SK-N-SH treated with all-trans-retinoic acid at 6 μM for 48 hours (cell line): ENCODE measurements at regions not wholly inside any gene's neighbourhood (a gene's known extent, or its start where the extent isn't known, plus 50 kb on each side); places are given as distances from the start of the nearest gene placed in this dataset.

Source experiments
- ATAC-seq: fragments of 200-7000 bp; cut with Tn5 transposase; 3 replicates; pipeline ENCODE4 v1.9.1; 2020; ENCODE audit warnings: mild to moderate bottlenecking, moderate library complexity
- BACH2 ChIP-seq: fragments of 250-450 bp; sonication (Bioruptor Pico); IDR thresholded peaks from 2 replicates; pipeline ENCODE4 v1.9.0; 2021; ENCODE audit warnings: mild to moderate bottlenecking, borderline replicate concordance
- CSRNP3 ChIP-seq: fragments of 250-450 bp; sonication (Bioruptor Pico); IDR thresholded peaks from 2 replicates; pipeline ENCODE4 v1.5.1; 2021; ENCODE audit warnings: mild to moderate bottlenecking, moderate library complexity
- ESRRG ChIP-seq: fragments of 250-450 bp; sonication (Bioruptor Pico); IDR thresholded peaks from 2 replicates; pipeline ENCODE4 v1.6.1; 2021; ENCODE audit warnings: mild to moderate bottlenecking
- GLIS3 ChIP-seq: fragments of 250-450 bp; sonication (Bioruptor Pico); IDR thresholded peaks from 2 replicates; pipeline ENCODE4 v1.5.0; 2020; ENCODE audit warnings: mild to moderate bottlenecking, moderate library complexity
- OSR1 ChIP-seq: fragments of 250-450 bp; sonication (Bioruptor Pico); IDR thresholded peaks from 2 replicates; pipeline ENCODE4 v1.8.0; 2022; ENCODE audit warnings: moderate library complexity, mild to moderate bottlenecking, inconsistent platforms
- PATZ1 ChIP-seq: fragments of 250-450 bp; sonication (Bioruptor Pico); IDR thresholded peaks from 2 replicates; pipeline ENCODE4 v1.8.0; 2020; ENCODE audit warnings: mild to moderate bottlenecking, moderate library complexity, borderline replicate concordance
- PPARA ChIP-seq: fragments of 250-450 bp; sonication (Bioruptor Pico); IDR thresholded peaks from 2 replicates; pipeline ENCODE4 v1.5.0; 2020; ENCODE audit warnings: mild to moderate bottlenecking, borderline replicate concordance
- RARB ChIP-seq: fragments of 250-450 bp; sonication (Bioruptor Pico); IDR thresholded peaks from 2 replicates; pipeline ENCODE4 v1.8.0; 2021; ENCODE audit warnings: mild to moderate bottlenecking, moderate library complexity
- SNAI2 ChIP-seq: fragments of 250-450 bp; sonication (Bioruptor Pico); IDR thresholded peaks from 2 replicates; pipeline ENCODE4 v1.5.0; 2020; ENCODE audit warnings: mild to moderate bottlenecking, moderate library complexity
- TCF4 ChIP-seq: fragments of 250-450 bp; sonication (Bioruptor Pico); IDR thresholded peaks from 2 replicates; pipeline ENCODE4 v1.8.0; 2021; ENCODE audit warnings: mild to moderate bottlenecking, moderate library complexity, borderline replicate concordance
- TOX ChIP-seq: fragments of 250-450 bp; sonication (Bioruptor Pico); IDR thresholded peaks from 2 replicates; pipeline ENCODE4 v1.8.0; 2021; ENCODE audit warnings: mild to moderate bottlenecking, moderate library complexity, borderline replicate concordance
- ZC3H10 ChIP-seq: fragments of 250-450 bp; sonication (Bioruptor Pico); IDR thresholded peaks from 2 replicates; pipeline ENCODE4 v1.5.1; 2021; ENCODE audit warnings: mild to moderate bottlenecking, moderate library complexity
- ZFP3 ChIP-seq: fragments of 250-450 bp; sonication (Bioruptor Pico); IDR thresholded peaks from 2 replicates; pipeline ENCODE4 v1.5.0; 2020; ENCODE audit warnings: mild to moderate bottlenecking, moderate library complexity
- ZFP30 ChIP-seq: fragments of 450-650 bp; formaldehyde crosslinking; IDR thresholded peaks from 2 replicates; pipeline ENCODE4 v1.5.0; 2022; ENCODE audit warnings: mild to moderate bottlenecking, moderate library complexity
- ZNF70 ChIP-seq: fragments of 450-650 bp; formaldehyde crosslinking; IDR thresholded peaks from 2 replicates; pipeline ENCODE4 v1.5.0; 2020; ENCODE audit warnings: mild to moderate bottlenecking, moderate library complexity
- ZNF8 ChIP-seq: fragments of 450-650 bp; formaldehyde crosslinking; IDR thresholded peaks from 2 replicates; pipeline ENCODE4 v1.5.0; 2020; ENCODE audit warnings: mild to moderate bottlenecking, moderate library complexity
- TF ChIP-seq, protein P1 (sequence below): fragments of 250-450 bp; sonication (Bioruptor Pico); IDR thresholded peaks from 2 replicates; pipeline ENCODE4 v1.5.0; 2020; ENCODE audit warnings: mild to moderate bottlenecking, moderate library complexity
- TF ChIP-seq, protein P2 (sequence below): fragments of 250-450 bp; sonication (Bioruptor Pico); IDR thresholded peaks from 2 replicates; pipeline ENCODE4 v1.5.1; 2020; ENCODE audit warnings: low read depth, mild to moderate bottlenecking, moderate library complexity

- TF ChIP-seq PPARA (CRISPR knock-in tag) (no peak), CSRNP3 (CRISPR knock-in tag) (no peak), SNAI2 (CRISPR knock-in tag) (no peak), BACH2 (CRISPR knock-in tag) (no peak), GLIS3 (CRISPR knock-in tag) (no peak), ZNF8 (CRISPR knock-in tag) (no peak), ESRRG (no peak), ZNF70 (CRISPR knock-in tag) (no peak), TOX (CRISPR knock-in tag) (no peak), OSR1 (CRISPR knock-in tag) (no peak), ZFP3 (CRISPR knock-in tag) (no peak), ZC3H10 (CRISPR knock-in tag) (no peak)
- TF ChIP-seq, protein P1, sequence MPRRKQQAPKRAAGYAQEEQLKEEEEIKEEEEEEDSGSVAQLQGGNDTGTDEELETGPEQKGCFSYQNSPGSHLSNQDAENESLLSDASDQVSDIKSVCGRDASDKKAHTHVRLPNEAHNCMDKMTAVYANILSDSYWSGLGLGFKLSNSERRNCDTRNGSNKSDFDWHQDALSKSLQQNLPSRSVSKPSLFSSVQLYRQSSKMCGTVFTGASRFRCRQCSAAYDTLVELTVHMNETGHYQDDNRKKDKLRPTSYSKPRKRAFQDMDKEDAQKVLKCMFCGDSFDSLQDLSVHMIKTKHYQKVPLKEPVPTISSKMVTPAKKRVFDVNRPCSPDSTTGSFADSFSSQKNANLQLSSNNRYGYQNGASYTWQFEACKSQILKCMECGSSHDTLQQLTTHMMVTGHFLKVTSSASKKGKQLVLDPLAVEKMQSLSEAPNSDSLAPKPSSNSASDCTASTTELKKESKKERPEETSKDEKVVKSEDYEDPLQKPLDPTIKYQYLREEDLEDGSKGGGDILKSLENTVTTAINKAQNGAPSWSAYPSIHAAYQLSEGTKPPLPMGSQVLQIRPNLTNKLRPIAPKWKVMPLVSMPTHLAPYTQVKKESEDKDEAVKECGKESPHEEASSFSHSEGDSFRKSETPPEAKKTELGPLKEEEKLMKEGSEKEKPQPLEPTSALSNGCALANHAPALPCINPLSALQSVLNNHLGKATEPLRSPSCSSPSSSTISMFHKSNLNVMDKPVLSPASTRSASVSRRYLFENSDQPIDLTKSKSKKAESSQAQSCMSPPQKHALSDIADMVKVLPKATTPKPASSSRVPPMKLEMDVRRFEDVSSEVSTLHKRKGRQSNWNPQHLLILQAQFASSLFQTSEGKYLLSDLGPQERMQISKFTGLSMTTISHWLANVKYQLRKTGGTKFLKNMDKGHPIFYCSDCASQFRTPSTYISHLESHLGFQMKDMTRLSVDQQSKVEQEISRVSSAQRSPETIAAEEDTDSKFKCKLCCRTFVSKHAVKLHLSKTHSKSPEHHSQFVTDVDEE (CRISPR knock-in tag), result no peak
- no peak for ATAC-seq
Observed at GRCh38 chr11:70493089-70493474, 94.8 kb downstream of the CTTN start.

DNA sequence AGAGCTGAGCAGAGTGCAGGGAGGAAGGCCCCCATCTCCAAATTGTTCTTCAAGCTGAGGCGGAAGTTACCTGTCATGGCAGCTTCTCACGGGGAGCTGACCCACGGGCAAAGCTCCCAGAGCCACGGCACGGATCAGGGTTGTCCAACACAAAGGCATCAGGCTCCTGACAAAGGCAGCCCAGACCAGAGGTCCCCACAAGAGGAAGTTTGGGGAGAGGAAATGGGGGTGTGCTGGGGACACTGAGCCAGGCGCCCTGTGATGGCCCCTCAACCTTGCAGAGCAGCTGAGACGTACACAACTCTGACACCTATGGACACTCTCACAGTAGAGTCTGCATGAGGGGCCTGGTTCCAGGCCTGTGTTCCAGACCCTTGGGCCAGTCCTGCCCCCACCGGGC is 95.6 kb downstream of the CTTN start:
- no peak for ATAC-seq
- TF ChIP-seq TOX (CRISPR knock-in tag) (no peak), CSRNP3 (CRISPR knock-in tag) (no peak), OSR1 (CRISPR knock-in tag) (no peak), PATZ1 (CRISPR knock-in tag) (no peak), BACH2 (CRISPR knock-in tag) (no peak), ZFP3 (CRISPR knock-in tag) (no peak), ZC3H10 (CRISPR knock-in tag) (no peak), TCF4 (CRISPR knock-in tag) (no peak), ZFP30 (no peak), ZNF70 (CRISPR knock-in tag) (no peak), PPARA (CRISPR knock-in tag) (no peak), RARB (no peak), ZNF8 (CRISPR knock-in tag) (no peak)
- TF ChIP-seq, protein P1 (CRISPR knock-in tag), result no peak
- TF ChIP-seq, protein P2, sequence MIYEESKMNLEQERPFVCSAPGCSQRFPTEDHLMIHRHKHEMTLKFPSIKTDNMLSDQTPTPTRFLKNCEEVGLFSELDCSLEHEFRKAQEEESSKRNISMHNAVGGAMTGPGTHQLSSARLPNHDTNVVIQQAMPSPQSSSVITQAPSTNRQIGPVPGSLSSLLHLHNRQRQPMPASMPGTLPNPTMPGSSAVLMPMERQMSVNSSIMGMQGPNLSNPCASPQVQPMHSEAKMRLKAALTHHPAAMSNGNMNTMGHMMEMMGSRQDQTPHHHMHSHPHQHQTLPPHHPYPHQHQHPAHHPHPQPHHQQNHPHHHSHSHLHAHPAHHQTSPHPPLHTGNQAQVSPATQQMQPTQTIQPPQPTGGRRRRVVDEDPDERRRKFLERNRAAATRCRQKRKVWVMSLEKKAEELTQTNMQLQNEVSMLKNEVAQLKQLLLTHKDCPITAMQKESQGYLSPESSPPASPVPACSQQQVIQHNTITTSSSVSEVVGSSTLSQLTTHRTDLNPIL (CRISPR knock-in tag), result no peak
